ENCODE measurements at regions not wholly inside any gene's neighbourhood (a gene's known extent, or its start where the extent isn't known, plus 50 kb on each side); places are given as distances from the start of the nearest gene placed in this dataset.
"Not testable (repeated sequence)": the region's sequence is repeated elsewhere in the genome, so short reads cannot be mapped to it uniquely, and the experiment has no call there.

DNA sequence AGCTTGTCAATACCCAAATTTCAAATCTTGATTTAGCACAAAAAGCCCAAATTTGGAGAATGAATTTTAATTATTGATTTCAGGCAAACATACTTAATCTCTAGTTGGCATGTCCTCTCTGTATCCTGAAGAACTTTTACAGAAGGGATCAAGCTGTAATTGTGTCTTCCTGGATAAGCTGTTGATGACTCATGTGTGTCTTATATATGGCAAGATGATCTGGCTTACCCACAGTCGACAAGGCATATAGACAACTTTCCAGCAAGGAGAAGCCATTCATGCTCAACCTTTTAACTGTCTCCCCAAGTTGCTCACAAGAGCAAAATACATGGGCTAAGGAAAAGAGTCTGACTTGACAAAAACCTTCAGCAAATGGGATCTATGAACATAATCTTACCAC, 112.5 kb upstream of the SLCO6A1 start:
- no peak for DNase-seq (ENCODE audit: extremely low spot score, insufficient read length, low read depth)
- FAIRE-seq: no peak

DNA sequence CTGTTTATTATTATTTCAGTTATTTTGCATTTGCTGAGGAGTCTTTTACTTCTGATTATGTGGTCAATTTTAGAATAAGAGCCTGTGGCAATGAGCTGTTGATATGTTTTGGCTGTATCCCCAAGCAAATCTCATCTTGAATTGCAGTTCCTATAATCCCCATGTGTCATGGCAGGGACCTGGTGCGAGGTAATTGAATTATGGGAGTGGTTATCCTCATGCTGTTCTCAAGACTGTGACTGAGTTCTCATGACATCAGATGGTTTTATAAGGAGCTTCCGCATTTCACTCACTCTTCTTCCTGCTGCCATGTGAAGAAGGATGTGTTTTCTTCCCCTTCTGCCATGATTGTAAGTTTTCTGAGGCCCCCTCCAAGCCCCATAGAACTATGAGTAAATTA, 114.9 kb upstream of the SLCO6A1 start:
- DNase-seq (ENCODE audit: extremely low spot score, insufficient read length, low read depth): no peak
- FAIRE-seq: no peak

DNA sequence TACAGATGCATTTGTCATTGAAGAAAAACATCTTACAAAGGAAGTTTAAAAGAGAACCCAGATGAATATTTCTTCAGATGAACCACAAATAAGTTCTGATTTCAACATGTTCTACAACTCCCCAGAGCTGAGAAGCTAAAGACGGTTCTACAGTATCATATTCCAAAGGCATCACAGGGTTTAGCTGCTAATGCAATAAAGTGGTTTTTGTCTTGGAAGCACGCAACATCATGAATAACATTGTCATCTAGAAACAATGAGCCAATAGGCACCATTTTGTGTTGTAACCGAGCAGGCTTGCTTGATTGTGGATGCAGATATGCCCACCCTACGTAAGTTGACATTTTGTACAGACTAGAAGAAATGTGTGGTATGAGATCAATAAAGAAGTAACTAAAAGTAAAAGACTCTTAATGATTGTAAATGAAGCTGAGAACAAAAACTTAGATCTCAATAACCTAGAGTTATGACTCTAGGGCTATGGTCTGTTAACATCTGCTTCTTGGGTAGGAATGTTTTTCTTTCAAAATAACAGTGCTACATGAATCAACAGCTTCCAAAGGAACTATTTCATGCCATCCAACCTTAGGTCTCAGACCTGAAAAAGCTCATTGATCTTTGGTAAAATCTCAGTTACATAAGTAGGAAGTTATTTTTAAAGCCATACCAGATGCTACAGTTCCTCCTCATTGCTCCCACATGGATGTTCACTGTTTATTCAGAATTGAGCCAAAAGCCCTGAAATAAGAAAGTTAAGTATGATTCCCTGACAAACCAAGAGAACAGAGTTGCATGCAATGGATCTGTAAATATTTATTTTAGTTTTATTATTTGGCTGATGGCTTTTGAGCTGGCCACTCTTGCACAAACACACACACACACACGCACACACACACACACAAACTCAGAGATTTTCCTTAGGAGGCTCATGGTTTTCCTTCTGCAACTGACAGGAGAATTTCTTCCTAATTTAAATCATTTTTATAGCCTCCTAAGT, 118.7 kb upstream of the SLCO6A1 start:
- FAIRE-seq (no peak), DNase-seq (ENCODE audit: extremely low spot score, insufficient read length, low read depth) (no peak)

DNA sequence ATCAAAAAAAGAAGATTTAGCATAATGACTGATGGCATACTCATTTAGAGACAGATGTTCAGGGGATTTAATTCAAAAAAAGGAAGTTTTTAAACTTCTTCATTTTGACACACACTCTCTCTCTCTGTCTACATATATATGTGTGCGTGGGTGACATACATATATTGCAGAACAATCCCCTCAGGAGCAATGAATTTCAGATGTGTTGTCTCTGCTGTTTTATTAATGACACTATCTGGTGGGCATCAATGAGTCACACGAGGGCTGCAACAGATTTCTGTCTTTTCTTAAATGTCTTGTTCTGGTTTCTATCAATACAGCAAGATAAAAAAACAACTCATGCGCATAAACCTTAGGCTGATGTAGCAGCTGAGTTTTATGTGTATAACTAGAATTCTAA, 123.5 kb upstream of the SLCO6A1 start:
- DNase-seq (ENCODE audit: extremely low spot score, insufficient read length, low read depth) (no peak), FAIRE-seq (no peak)

DNA sequence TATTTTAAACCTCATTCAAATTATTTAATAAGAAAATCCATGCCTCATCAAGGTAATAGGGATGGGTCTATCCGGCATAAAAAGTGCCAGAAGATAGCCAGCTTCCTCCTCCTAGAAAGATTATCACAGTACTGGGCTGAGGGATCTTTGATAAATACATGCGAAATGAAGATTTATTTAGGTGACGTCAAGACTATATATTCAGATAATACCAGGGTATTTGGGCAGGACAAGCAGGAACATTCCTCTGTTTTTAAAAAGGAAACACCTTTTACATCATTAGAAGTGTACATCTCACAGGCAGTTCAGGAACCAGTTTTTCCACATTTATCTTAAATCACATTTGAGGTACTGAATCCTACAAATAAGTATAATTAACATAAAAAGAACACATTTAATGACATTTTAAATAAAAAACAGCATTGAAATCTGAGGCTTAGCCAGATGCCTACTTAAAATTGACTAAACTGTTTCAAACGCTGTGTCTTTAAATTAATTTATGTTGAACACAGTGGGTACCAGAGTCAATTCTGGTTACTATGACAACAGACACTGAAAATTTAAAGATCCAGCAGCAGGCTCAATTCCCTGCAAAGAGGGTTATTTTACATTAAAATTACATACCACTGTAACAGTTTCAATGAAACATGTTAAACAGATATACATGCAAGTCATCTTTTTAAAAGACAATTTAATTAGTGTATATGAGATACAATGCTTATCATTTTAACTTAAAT, 124.7 kb upstream of the SLCO6A1 start:
- DNase-seq (ENCODE audit: extremely low spot score, insufficient read length, low read depth) (no peak), FAIRE-seq (no peak)

DNA sequence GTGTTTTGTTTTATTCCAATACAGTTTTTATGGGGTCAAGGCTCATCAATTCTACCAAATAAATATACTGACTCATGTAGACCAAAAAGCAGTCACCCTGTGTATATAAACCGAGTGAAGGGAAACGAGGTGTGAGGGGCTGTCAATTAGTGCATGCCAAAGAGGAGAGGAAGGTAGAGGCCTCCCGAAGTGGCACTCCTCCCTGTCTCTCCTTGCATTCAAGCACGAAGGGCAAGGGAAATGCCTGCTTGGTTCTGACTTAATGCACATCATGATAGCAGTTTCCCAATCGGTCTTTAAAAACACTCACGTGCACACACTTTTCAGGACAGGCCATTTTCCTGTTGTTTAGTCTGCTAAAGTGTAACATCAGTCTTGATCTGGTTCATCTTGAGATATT, 125.6 kb upstream of the SLCO6A1 start:
- DNase-seq (ENCODE audit: extremely low spot score, insufficient read length, low read depth) (no peak), FAIRE-seq (no peak)

DNA sequence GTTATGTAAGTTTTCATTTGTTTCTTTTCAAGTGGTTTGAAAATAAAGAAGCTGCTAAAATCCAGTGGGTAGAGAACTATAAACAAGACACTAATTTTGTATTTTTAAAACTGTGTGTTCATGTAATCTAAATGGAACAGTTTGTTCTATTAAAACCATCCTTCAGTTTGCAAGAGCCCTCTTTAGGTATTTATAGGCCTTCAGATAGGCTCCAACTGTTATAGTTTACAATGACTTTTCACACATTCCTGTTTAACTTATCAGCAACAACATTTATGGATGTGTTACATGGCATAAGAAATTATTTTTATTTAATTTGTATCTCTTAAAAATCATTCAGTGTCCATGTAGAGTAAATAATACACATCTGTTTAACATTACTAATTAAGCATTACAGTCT, 126.7 kb upstream of the SLCO6A1 start:
- no peak for DNase-seq (ENCODE audit: extremely low spot score, insufficient read length, low read depth)
- FAIRE-seq: no peak

DNA sequence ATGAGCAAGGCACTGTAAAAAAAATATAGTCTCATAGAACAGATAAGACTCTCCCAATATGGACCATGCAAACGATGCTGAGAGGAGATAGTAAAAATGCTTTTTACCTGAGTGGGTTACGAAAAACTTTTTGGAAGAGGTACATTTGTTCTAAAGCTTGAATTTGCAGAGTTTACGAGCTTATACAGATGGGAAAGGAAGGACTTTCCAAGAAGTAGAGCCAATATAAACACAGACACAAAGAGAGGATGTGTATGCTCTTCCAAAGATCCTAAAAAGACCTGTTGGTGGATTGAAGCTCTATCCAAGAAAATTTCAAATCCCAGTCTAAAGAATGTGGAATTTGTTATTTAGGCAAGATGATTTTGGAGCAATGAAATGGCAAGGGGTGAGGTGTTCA, 127.1 kb upstream of the SLCO6A1 start:
- FAIRE-seq (no peak), DNase-seq (ENCODE audit: extremely low spot score, insufficient read length, low read depth) (no peak)

DNA sequence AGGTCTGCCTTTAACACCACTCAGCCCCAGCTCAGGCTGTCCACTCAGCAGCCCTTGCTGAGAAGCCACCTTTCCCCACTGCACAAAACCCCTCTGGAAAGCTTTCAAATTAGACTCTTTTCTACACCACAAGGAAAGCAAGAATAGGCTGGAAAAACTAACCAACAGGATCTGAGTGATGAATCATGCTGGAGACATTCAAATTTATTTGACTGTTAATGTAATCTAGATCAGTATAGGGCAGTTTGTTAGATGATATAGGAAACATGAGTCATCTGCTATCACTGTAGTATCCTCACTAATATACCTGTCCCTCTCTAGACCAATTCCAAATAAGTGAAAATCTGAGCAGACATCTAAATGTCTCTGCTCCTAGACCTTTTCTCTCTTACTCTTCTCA, 127.8 kb upstream of the PAM start:
- FAIRE-seq (no peak), DNase-seq (ENCODE audit: extremely low spot score, insufficient read length, low read depth) (no peak)

DNA sequence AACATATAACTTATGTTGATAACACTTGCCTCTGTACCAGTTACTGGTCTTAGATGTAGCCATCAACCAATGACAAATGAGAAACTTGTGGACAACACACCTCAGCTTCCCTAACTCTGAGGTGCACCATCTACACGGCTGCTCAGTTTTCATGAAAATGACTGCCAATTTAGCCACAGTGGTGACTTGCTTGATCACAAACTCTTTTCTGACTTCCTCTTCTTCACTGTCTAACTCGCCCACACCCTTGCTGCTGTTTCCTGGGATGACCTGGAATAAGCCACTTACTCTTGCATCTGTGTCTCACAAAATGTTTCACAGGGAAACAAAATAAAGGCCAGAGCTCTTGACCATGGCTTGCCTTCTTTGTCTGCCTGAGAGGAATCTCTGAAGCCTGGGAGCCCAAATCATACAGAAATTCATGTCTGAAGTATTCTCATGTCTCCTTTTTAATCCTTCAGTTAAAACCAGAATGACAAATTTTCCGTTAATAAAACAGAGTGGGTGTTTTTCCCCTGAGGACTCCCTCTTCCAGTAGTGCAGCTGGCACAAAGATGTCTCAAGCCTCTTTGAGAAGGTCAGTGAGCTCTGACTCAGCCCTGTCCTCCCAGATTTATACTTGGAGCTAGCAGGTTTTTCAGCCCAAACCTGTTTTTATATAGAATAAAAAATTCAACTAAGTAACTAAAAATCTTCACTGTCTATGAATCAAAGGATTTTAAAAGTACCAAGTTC, 126.5 kb upstream of the PAM start:
- DNase-seq (ENCODE audit: extremely low spot score, insufficient read length, low read depth): no peak
- FAIRE-seq: no peak

DNA sequence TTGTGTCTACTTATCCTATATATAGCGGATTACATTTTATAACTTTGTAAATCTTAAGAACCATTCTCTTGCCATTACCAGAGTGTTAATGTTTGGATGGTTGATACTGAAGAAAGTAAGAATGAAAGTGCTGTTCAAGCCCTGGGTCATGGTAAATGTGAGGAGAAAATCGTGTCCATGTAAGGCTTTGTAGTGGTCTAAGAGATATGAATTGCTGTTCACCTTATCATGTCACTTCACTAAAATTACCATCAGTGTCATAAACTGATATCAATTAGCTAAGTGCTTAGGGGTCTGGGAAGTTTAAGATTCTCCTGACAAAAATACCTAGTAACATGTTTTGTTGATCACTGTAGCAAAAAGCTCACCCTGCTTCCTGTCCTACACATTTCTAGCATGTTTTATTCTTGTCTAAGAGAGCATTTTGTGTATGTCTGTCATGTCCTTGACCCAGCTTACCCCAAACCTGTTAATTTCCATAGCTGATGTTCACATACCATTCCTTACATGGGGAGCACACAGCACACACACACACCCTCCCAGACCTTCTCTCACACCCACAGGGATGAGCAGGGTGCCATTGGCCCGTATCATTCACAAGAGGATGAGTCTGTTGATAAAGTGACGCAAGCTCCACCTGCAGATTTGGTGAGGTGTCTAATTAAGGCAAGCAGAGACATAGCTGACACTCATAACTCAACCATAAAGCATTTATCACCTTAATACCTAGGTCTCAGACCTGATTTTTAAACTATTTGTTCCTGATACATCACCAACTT, 125.1 kb upstream of the PAM start:
- no peak for DNase-seq (ENCODE audit: extremely low spot score, insufficient read length, low read depth)
- FAIRE-seq: no peak

DNA sequence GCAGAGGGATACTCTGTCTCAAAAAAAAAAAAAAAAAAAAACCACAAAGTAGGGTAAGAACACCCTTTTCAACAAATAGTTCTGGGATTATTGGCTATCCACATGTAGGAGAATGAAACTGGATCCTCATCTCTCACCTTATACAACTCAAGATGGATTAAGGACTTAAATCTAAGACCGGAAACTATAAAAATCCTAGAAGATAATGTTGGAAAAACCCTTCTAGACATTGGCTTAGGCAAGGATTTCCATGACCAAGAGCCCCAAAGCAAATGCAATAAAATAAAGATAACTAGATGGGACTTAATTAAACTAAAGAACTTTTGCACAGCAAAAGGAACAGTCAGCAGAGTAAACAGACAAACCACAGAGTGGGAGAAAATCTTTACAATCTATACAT, 119.7 kb upstream of the PAM start:
- DNase-seq (ENCODE audit: extremely low spot score, insufficient read length, low read depth); FAIRE-seq: not testable (repeated sequence)

DNA sequence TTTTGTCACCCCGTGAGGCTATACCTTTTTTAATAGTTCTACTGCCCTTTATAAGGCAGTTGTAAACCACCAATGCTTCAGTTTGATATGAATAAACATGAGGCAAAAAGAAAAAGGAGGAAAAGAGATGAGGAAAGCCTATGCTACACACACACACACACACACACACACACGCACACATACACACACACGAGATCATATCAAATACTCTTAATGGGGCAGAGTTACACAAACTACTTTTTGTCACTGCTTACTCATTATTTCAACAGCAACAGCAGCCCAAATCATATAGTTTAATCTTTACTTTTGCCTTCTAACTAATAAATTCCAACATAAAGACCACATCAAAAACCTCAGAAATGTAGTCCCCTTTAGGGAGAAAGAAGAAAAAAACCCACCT, 116.8 kb upstream of the PAM start:
- FAIRE-seq (no peak), DNase-seq (ENCODE audit: extremely low spot score, insufficient read length, low read depth) (no peak)

DNA sequence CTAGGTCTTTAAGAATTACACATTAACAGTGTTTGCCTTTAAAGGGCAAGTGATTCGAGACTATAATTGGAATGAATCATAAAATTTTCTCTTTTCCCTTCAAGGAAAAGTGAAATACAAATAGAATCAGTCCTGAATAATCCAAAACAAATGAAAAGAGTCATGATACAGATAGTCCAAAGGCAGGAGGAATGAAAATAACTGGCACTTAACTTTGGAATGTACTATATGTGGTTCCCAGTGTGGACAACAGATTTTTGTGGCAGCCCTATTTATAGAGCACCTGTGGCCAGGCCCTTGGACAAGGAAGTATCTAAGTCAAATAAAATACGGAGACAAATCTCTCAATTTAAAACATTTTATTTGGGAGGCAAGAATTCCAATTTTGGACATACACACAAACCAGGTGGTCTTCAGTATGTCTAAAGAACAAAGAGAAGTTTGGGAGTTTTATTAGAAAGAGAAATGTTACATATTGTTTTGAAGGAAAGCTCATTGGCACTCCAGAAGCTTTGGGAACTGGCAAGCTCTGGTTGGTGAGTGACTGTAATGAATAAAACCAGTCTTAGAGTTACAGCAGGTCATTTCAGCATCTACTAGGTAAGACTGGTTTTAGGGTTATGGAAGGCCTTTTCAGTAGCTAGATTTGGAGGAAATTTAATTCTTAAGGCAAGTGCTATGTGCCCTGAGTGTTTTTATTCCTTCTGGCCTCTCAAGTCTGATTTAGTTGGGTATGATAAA, 116.0 kb upstream of the PAM start:
- FAIRE-seq: no peak
- DNase-seq (ENCODE audit: extremely low spot score, insufficient read length, low read depth): no peak

DNA sequence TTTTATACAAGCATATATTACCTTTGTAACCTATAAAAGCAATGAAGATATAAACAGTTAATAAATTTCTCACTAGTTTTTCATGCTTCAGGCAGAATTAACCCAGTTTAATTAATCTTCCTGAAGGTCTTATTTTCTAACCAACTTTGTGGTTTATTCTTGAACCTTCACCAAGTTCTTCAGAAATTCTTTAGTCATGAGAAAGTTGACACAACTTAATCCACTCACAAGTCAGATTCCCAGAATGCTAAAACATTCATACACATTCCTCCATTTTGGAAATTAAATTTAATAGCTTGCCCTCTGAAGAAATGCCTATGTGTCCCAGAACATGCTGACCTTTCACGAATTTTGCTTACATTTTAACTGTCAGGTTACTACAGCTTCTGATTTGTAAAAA, 105.4 kb upstream of the PAM start:
- DNase-seq (ENCODE audit: extremely low spot score, insufficient read length, low read depth) (no peak), FAIRE-seq (no peak)

DNA sequence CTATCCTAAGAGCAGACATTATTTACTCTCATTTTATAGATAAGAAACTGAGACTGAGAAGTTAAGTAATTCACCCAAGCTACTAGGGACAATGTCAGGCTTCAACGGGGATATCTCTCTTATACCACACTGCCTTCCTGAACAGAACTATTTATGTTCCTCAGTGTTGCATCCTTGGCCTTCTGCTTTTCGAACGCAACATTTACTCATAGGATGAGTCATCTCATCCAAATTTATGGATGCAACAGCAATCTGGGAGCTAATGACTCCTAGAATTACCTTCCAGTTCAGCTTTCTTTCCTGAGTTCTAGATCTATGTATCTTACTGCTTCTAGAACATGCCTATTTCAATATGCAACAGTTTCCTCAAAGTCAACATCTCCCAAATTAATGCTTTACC, 103.6 kb upstream of the PAM start:
- no peak for FAIRE-seq
- DNase-seq (ENCODE audit: extremely low spot score, insufficient read length, low read depth): no peak

DNA sequence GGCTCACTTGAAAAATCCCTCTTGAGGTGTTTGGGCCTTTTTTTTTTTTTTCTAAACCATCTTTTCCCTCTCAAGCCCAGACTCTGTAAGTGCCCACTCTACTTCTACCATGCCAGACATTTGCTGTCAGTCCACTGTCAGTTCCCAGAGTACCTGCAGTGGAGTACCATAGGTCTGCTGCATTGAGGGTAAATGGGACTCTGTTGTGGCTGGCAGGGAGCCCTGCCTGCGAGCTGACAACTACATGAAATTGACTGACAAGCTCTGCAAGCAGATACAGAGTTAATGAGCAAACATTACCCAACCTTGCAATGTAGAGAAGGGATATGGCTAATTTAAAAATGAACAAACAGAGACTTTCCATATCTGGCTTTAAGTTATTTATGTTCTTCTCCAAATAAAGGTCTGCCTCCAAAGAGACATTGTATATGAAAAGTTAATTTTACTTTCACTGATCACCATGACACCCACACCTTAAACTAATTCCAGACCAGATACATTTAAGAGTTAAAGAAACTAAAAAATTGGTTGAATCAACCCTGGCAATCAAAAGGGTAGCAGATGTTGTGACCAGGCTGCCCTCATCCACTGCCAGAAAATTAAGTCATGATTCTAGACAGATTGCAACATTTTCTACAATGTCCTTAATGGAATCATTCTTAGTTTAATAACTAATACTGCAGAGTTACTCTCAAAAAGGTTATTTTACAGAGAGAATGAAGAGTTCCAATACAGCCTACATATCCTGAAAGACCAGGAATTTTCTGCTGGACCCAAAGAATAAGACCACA, 100.4 kb upstream of the PAM start:
- FAIRE-seq: no peak
- no peak for DNase-seq (ENCODE audit: extremely low spot score, insufficient read length, low read depth)

DNA sequence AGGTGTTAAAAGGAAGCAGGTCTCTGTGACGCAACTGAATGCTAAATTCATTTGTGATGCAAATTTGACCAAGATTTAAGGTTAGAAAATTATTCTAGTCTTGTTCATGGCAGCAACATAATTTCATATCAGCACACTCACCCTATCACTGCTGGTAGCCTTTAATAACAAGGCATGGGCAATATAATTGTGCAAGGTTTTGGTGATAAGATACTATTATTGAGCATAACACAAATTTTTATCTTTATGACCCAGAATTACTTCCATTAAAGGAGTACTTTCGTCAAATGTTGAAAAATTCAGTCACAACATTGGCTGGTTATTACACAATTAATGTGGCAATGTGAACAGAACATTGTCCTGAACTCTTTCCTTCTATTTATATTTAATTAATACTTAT, 96.0 kb upstream of the PAM start:
- no peak for DNase-seq (ENCODE audit: extremely low spot score, insufficient read length, low read depth)
- FAIRE-seq: no peak

DNA sequence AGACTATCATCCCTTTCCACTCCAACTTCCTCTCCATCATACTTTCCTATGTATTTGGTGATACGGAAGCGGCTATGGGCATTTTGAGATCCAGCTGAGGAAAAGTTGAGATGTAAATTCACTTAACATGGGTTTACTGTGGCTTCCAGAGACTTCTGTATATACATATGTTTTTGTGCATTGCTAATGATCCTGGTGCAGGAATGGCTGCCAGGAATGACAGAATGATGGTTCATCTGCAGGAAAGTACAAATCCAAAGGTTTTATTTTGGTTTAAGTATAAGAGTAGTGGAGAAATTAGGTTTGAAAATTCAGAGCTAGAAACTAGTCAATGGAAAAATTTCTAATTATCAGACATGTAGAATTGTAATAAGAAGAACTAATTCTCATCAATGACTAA, 95.0 kb upstream of the PAM start:
- DNase-seq (ENCODE audit: extremely low spot score, insufficient read length, low read depth) (no peak), FAIRE-seq (no peak)
